GM23338 (cell line): ENCODE measurements at regions not wholly inside any gene's neighbourhood (a gene's known extent, or its start where the extent isn't known, plus 50 kb on each side); places are given as distances from the start of the nearest gene placed in this dataset.

ENCODE experiments used
- CREB1 ChIP-seq: fragments of 250-450 bp; sonication (Bioruptor Pico); IDR thresholded peaks from 2 replicates; pipeline ENCODE4 v1.5.0; 2020; ENCODE audit warnings: low read depth, mild to moderate bottlenecking, moderate library complexity
- CTCF ChIP-seq, 2 experiments: fragments of 200-600 bp in 1 of 2; sonication (generic) in 1 of 2; conservative IDR thresholded peaks; 2 replicates each; pipeline versions ENCODE4 v1.5.1 to v1.6.1; 2016 to 2017; ENCODE audit warnings: antibody characterized with exemption in 2 of 2, low read depth in 2 of 2, mild to moderate bottlenecking in 2 of 2, moderate library complexity in 1 of 2
- EZH2 ChIP-seq: fragments of 200-600 bp; sonication (generic); IDR thresholded peaks from one replicate; pipeline ENCODE4 v1.8.0; 2017; ENCODE audit warnings: antibody characterized with exemption, mild to moderate bottlenecking, low read depth; ENCODE audit not compliant: unreplicated experiment
- EZH2phosphoT487 ChIP-seq: fragments of 200-600 bp; sonication (generic); IDR thresholded peaks from one replicate; pipeline ENCODE4 v1.8.1; 2018; ENCODE audit warnings: antibody characterized with exemption; ENCODE audit not compliant: unreplicated experiment
- POLR2AphosphoS5 ChIP-seq: IDR thresholded peaks from 2 replicates; pipeline ENCODE4 v1.6.1; 2016; ENCODE audit warnings: antibody characterized with exemption, low read depth
- REST ChIP-seq: IDR thresholded peaks from one replicate; pipeline ENCODE4 v1.6.1; 2018; ENCODE audit warnings: antibody characterized with exemption; ENCODE audit not compliant: unreplicated experiment
- ZNF462 ChIP-seq: fragments of 250-450 bp; sonication (Bioruptor Pico); IDR thresholded peaks from 2 replicates; pipeline ENCODE4 v1.5.0; 2020; ENCODE audit warnings: mild to moderate bottlenecking, moderate library complexity

- TF ChIP-seq CTCF (conservative IDR thresholded peaks at IDR 0.05; ENCODE audit: low read depth in 2 of 2) (peak; percentile 67 to 89), EZH2phosphoT487 (no peak), EZH2 (no peak), POLR2AphosphoS5 (no peak), REST (no peak), ZNF462 (CRISPR knock-in tag) (peak; percentile 60; the same call in 1 of the 2 replicates), CREB1 (CRISPR knock-in tag) (no peak)
These were observed 201.0 kb upstream of the ARSJ start for GRCh38 chr4:114180481-114180880.
